ENCODE measurements at regions not wholly inside any gene's neighbourhood (a gene's known extent, or its start where the extent isn't known, plus 50 kb on each side); places are given as distances from the start of the nearest gene placed in this dataset.

DNA sequence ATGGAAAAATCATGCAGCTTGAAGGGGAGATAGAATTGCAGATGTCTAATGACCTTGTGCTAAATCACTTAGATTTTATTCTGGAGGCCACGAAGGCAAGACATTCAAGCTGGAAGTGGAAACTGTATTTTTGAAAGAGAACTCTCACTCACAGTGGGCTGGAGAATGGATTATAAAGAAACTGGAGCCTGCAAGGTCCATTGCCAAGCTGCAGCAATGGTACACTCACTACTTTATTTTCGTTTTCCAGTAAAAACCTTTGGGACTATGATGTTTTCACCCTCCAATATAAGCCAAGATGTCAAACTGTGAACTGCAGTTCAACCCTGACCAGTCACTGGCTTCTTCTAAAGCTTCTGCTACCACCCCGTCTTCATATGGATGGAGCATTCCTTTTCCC lies 62.0 kb downstream of the SKIDA1 start:
- H3K4me1 ChIP-seq: no peaks in the 10 kb centered on the region
- no peaks in the 10 kb centered on the region for H3K27me3 ChIP-seq
- no peaks in the 10 kb centered on the region for H3K9me3 ChIP-seq
- TF ChIP-seq, protein P1, sequence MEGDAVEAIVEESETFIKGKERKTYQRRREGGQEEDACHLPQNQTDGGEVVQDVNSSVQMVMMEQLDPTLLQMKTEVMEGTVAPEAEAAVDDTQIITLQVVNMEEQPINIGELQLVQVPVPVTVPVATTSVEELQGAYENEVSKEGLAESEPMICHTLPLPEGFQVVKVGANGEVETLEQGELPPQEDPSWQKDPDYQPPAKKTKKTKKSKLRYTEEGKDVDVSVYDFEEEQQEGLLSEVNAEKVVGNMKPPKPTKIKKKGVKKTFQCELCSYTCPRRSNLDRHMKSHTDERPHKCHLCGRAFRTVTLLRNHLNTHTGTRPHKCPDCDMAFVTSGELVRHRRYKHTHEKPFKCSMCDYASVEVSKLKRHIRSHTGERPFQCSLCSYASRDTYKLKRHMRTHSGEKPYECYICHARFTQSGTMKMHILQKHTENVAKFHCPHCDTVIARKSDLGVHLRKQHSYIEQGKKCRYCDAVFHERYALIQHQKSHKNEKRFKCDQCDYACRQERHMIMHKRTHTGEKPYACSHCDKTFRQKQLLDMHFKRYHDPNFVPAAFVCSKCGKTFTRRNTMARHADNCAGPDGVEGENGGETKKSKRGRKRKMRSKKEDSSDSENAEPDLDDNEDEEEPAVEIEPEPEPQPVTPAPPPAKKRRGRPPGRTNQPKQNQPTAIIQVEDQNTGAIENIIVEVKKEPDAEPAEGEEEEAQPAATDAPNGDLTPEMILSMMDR (IDR thresholded peaks at IDR 0.05): no peak
- DNase-seq (ENCODE audit: low spot score): no peak
- H3K36me3 ChIP-seq: no peaks in the 10 kb centered on the region
- no peak overlapping the region for H3K4me3 ChIP-seq
- H3K27ac ChIP-seq: no peak overlapping the region

DNA sequence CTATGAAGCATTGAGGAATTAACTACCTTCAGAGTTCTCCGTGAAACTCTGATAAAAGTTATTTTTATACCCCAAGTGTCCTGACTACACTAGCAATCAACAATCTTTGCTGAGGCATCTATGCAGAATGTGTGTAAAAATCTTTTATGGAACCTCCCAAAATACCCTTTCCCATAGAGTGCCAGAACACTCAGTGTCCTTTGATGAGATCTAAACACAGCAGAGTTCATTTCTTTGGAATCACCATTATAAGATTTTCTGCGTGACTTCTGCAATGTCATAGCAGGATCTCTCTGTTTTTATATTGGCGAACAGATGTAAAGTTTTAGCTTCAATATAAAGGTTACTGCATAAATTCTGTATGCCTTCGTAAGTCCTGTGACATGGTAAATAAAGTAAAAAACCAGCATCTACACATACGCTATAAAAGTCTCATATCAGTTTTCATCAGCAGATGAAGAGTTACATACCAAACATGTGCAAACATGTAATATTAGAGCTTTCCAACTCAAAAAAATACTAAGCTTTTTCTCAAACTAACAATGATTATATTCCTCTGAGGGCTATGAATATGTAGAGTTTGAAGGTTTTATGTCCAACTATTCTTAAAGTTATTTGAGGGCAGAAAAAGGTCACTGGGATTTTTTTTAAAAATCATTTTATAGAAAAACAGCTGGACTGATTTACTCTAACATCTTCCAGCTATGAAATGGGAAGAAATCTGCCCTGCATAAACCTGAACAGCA lies 67.2 kb downstream of the SKIDA1 start:
- no peak for DNase-seq (ENCODE audit: low spot score)
- H3K4me3 ChIP-seq: no peak overlapping the region
- H3K27me3 ChIP-seq: no peaks in the 10 kb centered on the region
- H3K4me1 ChIP-seq: no peaks in the 10 kb centered on the region
- TF ChIP-seq, protein P1 (IDR thresholded peaks at IDR 0.05): no peak
- no peak overlapping the region for H3K27ac ChIP-seq
- peaks cover 0 to 17% of the 10 kb centered on the region in 2 donors for H3K9me3 ChIP-seq
- no peaks in the 10 kb centered on the region for H3K36me3 ChIP-seq

DNA sequence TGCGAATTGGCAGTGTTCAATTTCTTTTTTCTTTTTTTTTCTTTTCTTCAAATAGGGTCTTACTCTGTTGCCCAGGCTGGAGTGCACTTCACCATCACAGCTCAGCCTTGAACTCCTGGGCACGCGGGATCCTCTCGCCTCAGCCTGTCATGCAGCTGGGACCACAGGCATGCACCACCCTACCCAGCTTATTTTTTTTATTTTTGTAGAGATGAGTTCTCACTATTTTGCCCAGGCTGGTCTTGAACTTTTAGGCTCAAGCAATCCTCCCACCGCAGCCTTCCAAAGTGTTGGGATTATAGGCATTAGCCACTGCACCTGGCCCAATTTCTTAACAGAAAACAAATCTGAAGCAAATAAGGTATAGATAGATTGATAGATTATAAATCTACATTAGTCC lies 69.3 kb downstream of the SKIDA1 start:
- Histone ChIP-seq H3K4me3 (no peak overlapping the region), H3K9me3 (peaks cover 0 to 17% of the 10 kb centered on the region in 2 donors), H3K27me3 (no peaks in the 10 kb centered on the region), H3K36me3 (no peaks in the 10 kb centered on the region), H3K27ac (no peak overlapping the region), H3K4me1 (no peaks in the 10 kb centered on the region)
- TF ChIP-seq, protein P1 (IDR thresholded peaks at IDR 0.05): no peak
- DNase-seq (ENCODE audit: low spot score): no peak

DNA sequence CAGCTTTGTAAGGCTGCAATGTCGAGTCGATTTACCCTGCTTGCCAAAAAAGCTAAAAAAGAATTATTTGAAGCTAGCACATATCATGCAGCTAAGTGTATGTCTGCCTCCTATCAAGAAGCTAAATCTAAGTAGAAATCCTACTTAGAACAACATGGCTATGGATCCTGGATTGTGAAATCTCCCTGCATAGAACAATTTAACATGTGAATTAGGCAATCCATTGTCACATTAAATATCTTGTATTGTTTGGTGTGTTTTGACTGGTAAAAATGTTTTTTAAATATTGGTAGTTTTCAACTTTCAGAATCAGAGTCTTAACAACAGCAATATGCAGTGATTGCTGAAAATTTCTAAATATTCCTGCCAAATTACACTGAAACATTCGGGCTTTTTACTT lies 73.3 kb downstream of the SKIDA1 start:
- Histone ChIP-seq H3K4me1 (no peaks in the 10 kb centered on the region), H3K36me3 (no peaks in the 10 kb centered on the region), H3K27me3 (no peaks in the 10 kb centered on the region), H3K4me3 (no peak overlapping the region), H3K9me3 (peaks cover 0 to 28% of the 10 kb centered on the region in 2 donors), H3K27ac (no peak overlapping the region)
- DNase-seq (ENCODE audit: low spot score): no peak
- TF ChIP-seq, protein P1 (IDR thresholded peaks at IDR 0.05): no peak

DNA sequence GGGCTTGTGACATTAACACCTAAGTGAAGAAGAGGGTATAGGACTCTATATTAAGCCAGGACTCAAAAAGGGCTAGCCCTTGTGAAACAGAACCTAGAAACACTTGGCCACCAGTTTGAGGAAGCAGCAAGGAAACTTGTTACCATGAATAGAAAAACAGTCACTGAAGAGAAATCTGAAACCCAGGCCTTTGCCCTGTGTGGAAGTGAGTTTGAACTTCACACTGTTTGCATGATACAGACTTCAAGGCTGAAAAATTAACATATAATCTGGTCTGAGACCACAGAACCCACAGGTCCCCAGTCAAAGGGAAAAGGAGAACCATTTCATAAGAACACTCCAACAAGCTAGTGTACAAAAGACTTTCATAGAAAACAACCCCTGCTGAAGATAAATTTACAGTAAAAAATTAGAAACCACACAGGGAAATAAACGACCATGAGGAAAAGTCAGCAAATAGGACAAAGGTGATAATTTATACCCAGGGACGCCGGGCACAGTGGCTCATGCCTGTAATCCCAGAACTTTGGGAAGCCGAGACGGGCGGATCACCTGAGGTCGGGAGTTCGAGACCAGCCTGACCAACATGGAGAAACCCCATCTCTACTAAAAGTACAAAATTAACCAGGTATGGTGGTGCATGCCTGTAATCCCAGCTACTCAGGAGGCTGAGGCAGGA lies 76.1 kb downstream of the SKIDA1 start:
- peaks cover 0 to 12% of the 10 kb centered on the region in 2 donors for H3K9me3 ChIP-seq
- no peaks in the 10 kb centered on the region for H3K36me3 ChIP-seq
- no peaks in the 10 kb centered on the region for H3K27me3 ChIP-seq
- H3K4me3 ChIP-seq: no peak overlapping the region
- H3K27ac ChIP-seq: no peak overlapping the region
- H3K4me1 ChIP-seq: no peaks in the 10 kb centered on the region
- no peak for DNase-seq (ENCODE audit: low spot score)
- TF ChIP-seq, protein P1 (IDR thresholded peaks at IDR 0.05): no peak

Data from right atrium auricular region (tissue), 2 donors.